Neural progenitor cell (in vitro differentiated cells): ENCODE measurements at regions not wholly inside any gene's neighbourhood (a gene's known extent, or its start where the extent isn't known, plus 50 kb on each side); places are given as distances from the start of the nearest gene placed in this dataset.

Experiments
- DNase-seq: peaks from one replicate; pipeline ENCODE4 v3.0.0-alpha.2; 2016; ENCODE audit warnings: low spot score
- H2AFZ ChIP-seq: fragments of 200-600 bp; sonication (generic); replicated peaks from 2 replicates; pipeline ENCODE4 v1.6.1; 2016; ENCODE audit warnings: antibody characterized with exemption
- H3F3A ChIP-seq: fragments of 200-600 bp; sonication (generic); 2 replicates; pipeline ENCODE4 v1.6.1; 2016; ENCODE audit warnings: antibody characterized with exemption, low read depth
- H3K27ac ChIP-seq: fragments of 200-600 bp; sonication (generic); 2 replicates; pipeline ENCODE4 v1.5.1; 2016; ENCODE audit warnings: mild to moderate bottlenecking
- H3K27me3 ChIP-seq: fragments of 200-600 bp; sonication (generic); 2 replicates; pipeline ENCODE4 v1.6.1; 2016; ENCODE audit warnings: mild to moderate bottlenecking, moderate library complexity
- H3K36me3 ChIP-seq: fragments of 200-600 bp; sonication (generic); 2 replicates; pipeline ENCODE4 v1.5.1; 2016
- H3K4me1 ChIP-seq: fragments of 200-600 bp; sonication (generic); 2 replicates; pipeline ENCODE4 v1.6.1; 2016; ENCODE audit warnings: mixed run types
- H3K4me2 ChIP-seq: fragments of 200-600 bp; sonication (generic); 2 replicates; pipeline ENCODE4 v1.6.1; 2016
- H3K4me3 ChIP-seq: fragments of 200-600 bp; sonication (generic); 2 replicates; pipeline ENCODE4 v1.5.1; 2016
- H3K79me2 ChIP-seq: fragments of 200-600 bp; sonication (generic); 2 replicates; pipeline ENCODE4 v1.6.1; 2016; ENCODE audit warnings: low read depth
- H3K9ac ChIP-seq: fragments of 200-600 bp; sonication (generic); 2 replicates; pipeline ENCODE4 v1.6.1; 2016
- H3K9me3 ChIP-seq: fragments of 200-600 bp; sonication (generic); 2 replicates; pipeline ENCODE4 v1.5.1; 2016; ENCODE audit warnings: low read depth
- H4K20me1 ChIP-seq: fragments of 200-600 bp; sonication (generic); 2 replicates; pipeline ENCODE4 v1.6.1; 2016; ENCODE audit warnings: low read depth
- H3K27ac Mint-ChIP-seq: 3 replicates; pipeline ENCODE4 v1.8.0; 2021; ENCODE audit warnings: mixed read lengths
- H3K27me3 Mint-ChIP-seq: 2 replicates; pipeline ENCODE4 v1.8.0; 2022; ENCODE audit warnings: low read depth, mild to moderate bottlenecking, inconsistent platforms, moderate library complexity, mixed read lengths; ENCODE audit not compliant: insufficient read depth
- H3K36me3 Mint-ChIP-seq: 3 replicates; pipeline ENCODE4 v1.8.0; 2021; ENCODE audit warnings: mixed read lengths
- H3K4me1 Mint-ChIP-seq: 3 replicates; pipeline ENCODE4 v1.8.0; 2021; ENCODE audit warnings: mixed read lengths
- H3K4me3 Mint-ChIP-seq: 3 replicates; pipeline ENCODE4 v1.8.0; 2021; ENCODE audit warnings: mild to moderate bottlenecking, moderate library complexity, mixed read lengths
- H3K9me3 Mint-ChIP-seq: 3 replicates; pipeline ENCODE4 v1.8.0; 2020; ENCODE audit warnings: mixed read lengths
- EZH2 ChIP-seq: fragments of 200-600 bp; sonication (generic); IDR thresholded peaks from 2 replicates; pipeline ENCODE4 v1.6.1; 2017; ENCODE audit warnings: antibody characterized with exemption, mild to moderate bottlenecking, moderate library complexity
- EZH2phosphoT487 ChIP-seq: fragments of 200-600 bp; sonication (generic); IDR thresholded peaks from 2 replicates; pipeline ENCODE4 v1.6.1; 2017; ENCODE audit warnings: antibody characterized with exemption
- TF ChIP-seq, protein P1 (sequence below): fragments of 200-600 bp; sonication (generic); IDR thresholded peaks from 2 replicates; pipeline ENCODE4 v1.5.1; 2017; ENCODE audit warnings: antibody characterized with exemption, mild to moderate bottlenecking

DNA sequence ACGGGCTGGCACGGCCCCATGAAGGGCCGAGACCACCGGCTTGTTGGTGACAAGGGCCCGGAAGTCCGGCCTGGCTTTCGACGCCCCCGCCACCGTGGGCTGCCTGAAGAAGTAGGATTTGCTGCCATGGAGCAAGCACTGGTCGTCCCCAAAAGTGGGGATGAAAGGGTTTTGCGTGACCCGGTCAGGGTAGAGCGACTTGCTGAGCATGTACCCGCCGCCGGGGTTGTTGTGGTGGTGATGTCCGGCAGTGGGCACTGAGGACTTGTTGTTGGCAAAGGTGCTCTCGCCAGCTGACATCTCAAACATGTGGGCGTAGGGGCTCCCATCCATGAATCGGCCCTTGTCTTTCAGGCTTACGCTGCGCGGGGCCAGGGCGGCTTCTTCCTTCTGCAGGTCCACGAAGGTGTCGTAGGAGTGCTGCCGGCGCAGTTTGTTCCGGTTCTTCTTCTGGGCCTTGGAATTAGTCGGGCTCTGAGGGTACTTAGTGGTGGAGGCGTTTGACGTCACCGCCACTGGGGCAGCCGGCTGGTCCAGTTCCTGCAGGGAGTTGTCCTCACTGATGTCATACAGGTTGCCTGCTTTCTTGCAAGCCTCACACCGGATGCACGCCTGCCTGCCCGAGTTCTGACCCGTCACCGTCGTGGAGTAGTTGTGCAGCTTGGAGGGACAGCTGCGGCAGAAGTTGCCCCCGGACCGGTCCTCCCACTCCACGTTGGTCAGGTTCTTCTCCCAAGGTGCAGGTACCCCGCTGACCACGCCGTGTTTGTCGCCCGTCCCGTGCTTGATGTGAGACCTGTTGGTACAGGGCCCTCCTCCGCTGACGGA lies 366.6 kb downstream of the EMP1 start:
- peaks cover 12% of the 10 kb centered on the region for H3K9me3 Mint-ChIP-seq
- no peak overlapping the region for H3K4me3 Mint-ChIP-seq
- no peaks in the 10 kb centered on the region for H3K27me3 ChIP-seq
- H3K79me2 ChIP-seq, result no peaks in the 10 kb centered on the region
- peaks cover 15% of the 10 kb centered on the region for H3K36me3 Mint-ChIP-seq
- DNase-seq, result no peak
- H3K4me3 ChIP-seq, result no peak overlapping the region
- no peak overlapping the region for H2AFZ ChIP-seq
- H3K27me3 Mint-ChIP-seq, result peaks cover 7% of the 10 kb centered on the region
- no peak overlapping the region for H3K27ac ChIP-seq
- TF ChIP-seq, protein P1, sequence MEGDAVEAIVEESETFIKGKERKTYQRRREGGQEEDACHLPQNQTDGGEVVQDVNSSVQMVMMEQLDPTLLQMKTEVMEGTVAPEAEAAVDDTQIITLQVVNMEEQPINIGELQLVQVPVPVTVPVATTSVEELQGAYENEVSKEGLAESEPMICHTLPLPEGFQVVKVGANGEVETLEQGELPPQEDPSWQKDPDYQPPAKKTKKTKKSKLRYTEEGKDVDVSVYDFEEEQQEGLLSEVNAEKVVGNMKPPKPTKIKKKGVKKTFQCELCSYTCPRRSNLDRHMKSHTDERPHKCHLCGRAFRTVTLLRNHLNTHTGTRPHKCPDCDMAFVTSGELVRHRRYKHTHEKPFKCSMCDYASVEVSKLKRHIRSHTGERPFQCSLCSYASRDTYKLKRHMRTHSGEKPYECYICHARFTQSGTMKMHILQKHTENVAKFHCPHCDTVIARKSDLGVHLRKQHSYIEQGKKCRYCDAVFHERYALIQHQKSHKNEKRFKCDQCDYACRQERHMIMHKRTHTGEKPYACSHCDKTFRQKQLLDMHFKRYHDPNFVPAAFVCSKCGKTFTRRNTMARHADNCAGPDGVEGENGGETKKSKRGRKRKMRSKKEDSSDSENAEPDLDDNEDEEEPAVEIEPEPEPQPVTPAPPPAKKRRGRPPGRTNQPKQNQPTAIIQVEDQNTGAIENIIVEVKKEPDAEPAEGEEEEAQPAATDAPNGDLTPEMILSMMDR, result no peak
- TF ChIP-seq EZH2phosphoT487 (no peak), EZH2 (no peak)
- no peaks in the 10 kb centered on the region for H3K36me3 ChIP-seq
- no peaks in the 10 kb centered on the region for H3F3A ChIP-seq
- no peaks in the 10 kb centered on the region for H3K9me3 ChIP-seq
- peaks cover 5% of the 10 kb centered on the region for H3K4me1 ChIP-seq
- peaks cover 16% of the 10 kb centered on the region for H3K4me1 Mint-ChIP-seq
- H3K27ac Mint-ChIP-seq, result no peak overlapping the region
- no peaks in the 10 kb centered on the region for H4K20me1 ChIP-seq
- H3K9ac ChIP-seq, result no peak overlapping the region
- H3K4me2 ChIP-seq, result no peak overlapping the region

DNA sequence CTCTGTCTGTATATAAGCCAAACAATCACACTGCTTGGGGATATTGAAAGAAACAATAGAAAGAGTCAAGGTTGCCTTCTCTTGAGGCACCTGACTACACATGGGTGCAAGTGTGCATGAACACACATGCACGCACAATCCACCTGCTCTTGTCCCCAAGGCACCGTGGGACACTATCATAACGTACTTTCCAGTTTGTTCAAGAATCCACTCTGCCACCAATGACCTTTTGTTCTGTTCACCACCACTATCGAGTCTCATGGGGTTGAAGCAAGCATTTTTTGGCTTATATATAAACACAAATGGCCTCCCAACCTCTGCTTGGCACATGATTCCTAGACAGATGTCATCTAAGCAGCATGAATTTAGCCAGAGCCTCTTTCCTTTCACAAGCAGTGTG lies 365.4 kb downstream of the EMP1 start:
- TF ChIP-seq EZH2, result no peak
- TF ChIP-seq EZH2phosphoT487, result no peak
- peaks cover 7% of the 10 kb centered on the region for H3K27me3 Mint-ChIP-seq
- H3K4me3 ChIP-seq, result no peak overlapping the region
- H4K20me1 ChIP-seq, result no peaks in the 10 kb centered on the region
- H3K27ac ChIP-seq, result no peak overlapping the region
- H3F3A ChIP-seq, result no peaks in the 10 kb centered on the region
- H3K9me3 ChIP-seq, result no peaks in the 10 kb centered on the region
- H3K4me1 Mint-ChIP-seq, result peaks cover 16% of the 10 kb centered on the region
- H2AFZ ChIP-seq, result no peak overlapping the region
- no peaks in the 10 kb centered on the region for H3K36me3 ChIP-seq
- no peak overlapping the region for H3K4me2 ChIP-seq
- H3K79me2 ChIP-seq, result no peaks in the 10 kb centered on the region
- no peak overlapping the region for H3K27ac Mint-ChIP-seq
- peaks cover 5% of the 10 kb centered on the region for H3K4me1 ChIP-seq
- no peak for DNase-seq
- no peaks in the 10 kb centered on the region for H3K27me3 ChIP-seq
- no peak overlapping the region for H3K9ac ChIP-seq
- H3K4me3 Mint-ChIP-seq, result no peak overlapping the region
- H3K36me3 Mint-ChIP-seq, result peaks cover 11% of the 10 kb centered on the region
- H3K9me3 Mint-ChIP-seq, result peaks cover 9% of the 10 kb centered on the region

DNA sequence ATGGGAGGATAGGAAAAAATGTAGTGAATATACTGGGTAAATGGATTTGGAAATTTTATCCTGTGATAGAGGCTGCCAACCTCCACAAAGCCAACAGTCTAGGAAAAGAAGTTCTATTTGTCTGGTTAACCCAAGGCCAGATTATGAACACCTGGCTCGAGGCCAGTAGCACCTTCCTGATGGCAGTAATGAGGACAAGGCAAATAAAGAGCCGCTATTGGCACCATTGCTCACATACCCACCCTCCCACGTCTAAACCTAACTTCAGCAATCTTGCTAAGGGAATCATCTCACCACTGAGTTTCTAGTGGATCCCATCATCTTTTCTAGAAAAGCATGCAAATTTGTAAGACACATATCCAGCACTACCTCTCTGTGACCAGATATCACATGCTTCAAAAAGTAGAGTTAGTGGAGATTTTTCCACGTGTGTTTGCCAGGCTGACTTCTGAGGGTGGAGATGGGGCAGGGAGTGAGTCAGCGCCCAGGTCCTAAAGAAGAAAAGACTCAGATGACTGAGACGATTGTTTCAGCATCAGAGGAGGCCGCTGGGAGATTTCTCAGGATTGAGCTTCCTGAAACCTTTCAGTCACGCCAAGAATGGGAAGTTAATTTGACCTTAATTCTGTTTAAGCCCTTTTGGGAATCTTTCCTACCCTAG lies 362.9 kb downstream of the EMP1 start:
- H3K27me3 Mint-ChIP-seq, result peaks cover 4% of the 10 kb centered on the region
- Histone ChIP-seq H3K79me2 (no peaks in the 10 kb centered on the region), H2AFZ (no peak overlapping the region), H3K9me3 (no peaks in the 10 kb centered on the region), H3K4me1 (no peaks in the 10 kb centered on the region), H4K20me1 (no peaks in the 10 kb centered on the region), H3K9ac (no peak overlapping the region), H3K4me2 (no peak overlapping the region), H3K36me3 (no peaks in the 10 kb centered on the region), H3K27ac (no peak overlapping the region), H3F3A (no peaks in the 10 kb centered on the region), H3K4me3 (no peak overlapping the region), H3K27me3 (no peaks in the 10 kb centered on the region)
- H3K27ac Mint-ChIP-seq, result no peak overlapping the region
- peaks cover 9% of the 10 kb centered on the region for H3K9me3 Mint-ChIP-seq
- DNase-seq, result no peak
- no peak for TF ChIP-seq EZH2phosphoT487
- TF ChIP-seq, protein P1, result no peak
- no peak for TF ChIP-seq EZH2
- H3K4me3 Mint-ChIP-seq, result no peak overlapping the region
- peaks cover 10% of the 10 kb centered on the region for H3K36me3 Mint-ChIP-seq
- peaks cover 4% of the 10 kb centered on the region for H3K4me1 Mint-ChIP-seq

DNA sequence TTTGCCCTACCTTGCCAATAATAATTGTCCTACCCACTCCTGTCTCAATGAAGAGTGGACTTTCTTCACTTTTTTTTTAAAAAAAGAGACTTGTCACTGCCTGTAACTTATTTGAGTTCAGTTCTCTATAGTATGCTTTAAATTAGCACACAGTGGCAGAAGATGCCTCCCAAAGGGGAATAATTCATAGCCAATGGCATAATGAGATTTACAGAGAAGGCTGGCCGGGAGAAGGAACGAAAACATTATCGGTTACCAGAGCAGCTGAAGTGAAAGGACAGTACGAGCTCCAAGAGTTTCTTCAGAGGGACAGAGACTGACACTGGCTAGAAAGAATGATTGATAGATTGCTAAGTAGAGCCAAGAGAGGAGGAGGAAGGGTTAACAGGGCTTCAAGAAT lies 356.3 kb downstream of the EMP1 start:
- no peak overlapping the region for H3K9ac ChIP-seq
- H3K4me1 Mint-ChIP-seq, result no peaks in the 10 kb centered on the region
- no peaks in the 10 kb centered on the region for H3K27me3 Mint-ChIP-seq
- TF ChIP-seq, protein P1, result no peak
- TF ChIP-seq EZH2, result no peak
- TF ChIP-seq EZH2phosphoT487, result no peak
- H3K36me3 Mint-ChIP-seq, result no peaks in the 10 kb centered on the region
- no peak overlapping the region for H3K27ac Mint-ChIP-seq
- H3K4me3 ChIP-seq, result no peak overlapping the region
- no peak overlapping the region for H3K27ac ChIP-seq
- H3K4me3 Mint-ChIP-seq, result no peak overlapping the region
- no peaks in the 10 kb centered on the region for H3F3A ChIP-seq
- no peak overlapping the region for H3K4me2 ChIP-seq
- no peaks in the 10 kb centered on the region for H3K36me3 ChIP-seq
- no peak overlapping the region for H2AFZ ChIP-seq
- no peaks in the 10 kb centered on the region for H3K9me3 ChIP-seq
- peaks cover 10% of the 10 kb centered on the region for H3K4me1 ChIP-seq
- no peaks in the 10 kb centered on the region for H3K9me3 Mint-ChIP-seq
- H3K79me2 ChIP-seq, result no peaks in the 10 kb centered on the region
- no peaks in the 10 kb centered on the region for H4K20me1 ChIP-seq
- H3K27me3 ChIP-seq, result no peaks in the 10 kb centered on the region
- DNase-seq, result no peak
